ENCODE measurements at regions not wholly inside any gene's neighbourhood (a gene's known extent, or its start where the extent isn't known, plus 50 kb on each side); places are given as distances from the start of the nearest gene placed in this dataset.

- TF ChIP-seq POLR2A (IDR thresholded peaks at IDR 0.05) (no peak), CTCF (IDR thresholded peaks at IDR 0.05) (no peak), POLR2AphosphoS5 (IDR thresholded peaks at IDR 0.05) (no peak), EP300 (IDR thresholded peaks at IDR 0.05) (no peak)
These were observed 251.8 kb downstream of the ZEB2 start for GRCh38 chr2:144268036-144268678.

All from upper lobe of left lung (tissue), 4 donors.